KMS-11 (cell line): ENCODE measurements at regions not wholly inside any gene's neighbourhood (a gene's known extent, or its start where the extent isn't known, plus 50 kb on each side); places are given as distances from the start of the nearest gene placed in this dataset.

Source experiments
- H2AFZ ChIP-seq: fragments of 200-600 bp; sonication (generic); 2 replicates; pipeline ENCODE4 v1.6.1; 2016; ENCODE audit warnings: antibody characterized with exemption, mixed run types, low read depth
- H3K27ac ChIP-seq: fragments of 200-600 bp; sonication (generic); 2 replicates; pipeline ENCODE4 v1.6.1; 2016; ENCODE audit warnings: mild to moderate bottlenecking, mixed run types
- H3K27me3 ChIP-seq: fragments of 200-600 bp; sonication (generic); 2 replicates; pipeline ENCODE4 v1.6.1; 2017; ENCODE audit warnings: mild to moderate bottlenecking, low read depth, mixed run types, moderate library complexity; ENCODE audit not compliant: insufficient read depth
- H3K36me3 ChIP-seq: fragments of 200-600 bp; sonication (generic); 2 replicates; pipeline ENCODE4 v1.6.1; 2017; ENCODE audit warnings: mild to moderate bottlenecking, mixed run types; ENCODE audit not compliant: insufficient read depth
- H3K4me1 ChIP-seq: fragments of 200-600 bp; sonication (generic); 2 replicates; pipeline ENCODE4 v1.6.1; 2016; ENCODE audit warnings: mild to moderate bottlenecking, low read depth, mixed run types; ENCODE audit not compliant: poor library complexity, severe bottlenecking
- H3K4me2 ChIP-seq: fragments of 200-600 bp; sonication (generic); 2 replicates; pipeline ENCODE4 v1.7.0; 2016; ENCODE audit warnings: mild to moderate bottlenecking, mixed run types
- H3K4me3 ChIP-seq: fragments of 200-600 bp; sonication (generic); IDR thresholded peaks from 2 replicates; pipeline ENCODE4 v1.6.1; 2017; ENCODE audit warnings: low read depth, low read length, mixed read lengths; ENCODE audit not compliant: insufficient read depth
- H3K79me2 ChIP-seq: fragments of 200-600 bp; sonication (generic); 2 replicates; pipeline ENCODE4 v1.6.1; 2016; ENCODE audit warnings: low read depth, mixed run types; ENCODE audit not compliant: insufficient read depth
- H3K9ac ChIP-seq: fragments of 200-600 bp; sonication (generic); 2 replicates; pipeline ENCODE4 v1.6.1; 2016; ENCODE audit warnings: mild to moderate bottlenecking, mixed run types
- H4K20me1 ChIP-seq: fragments of 200-600 bp; sonication (generic); 2 replicates; pipeline ENCODE4 v1.6.1; 2016; ENCODE audit warnings: mild to moderate bottlenecking, mixed run types; ENCODE audit not compliant: insufficient read depth
- TF ChIP-seq, protein P1 (sequence below): fragments of 200-600 bp; sonication (generic); conservative IDR thresholded peaks from 2 replicates; pipeline ENCODE4 v1.6.1; 2017; ENCODE audit warnings: low read depth, mild to moderate bottlenecking, antibody characterized with exemption, low read length, moderate library complexity, mixed read lengths

DNA sequence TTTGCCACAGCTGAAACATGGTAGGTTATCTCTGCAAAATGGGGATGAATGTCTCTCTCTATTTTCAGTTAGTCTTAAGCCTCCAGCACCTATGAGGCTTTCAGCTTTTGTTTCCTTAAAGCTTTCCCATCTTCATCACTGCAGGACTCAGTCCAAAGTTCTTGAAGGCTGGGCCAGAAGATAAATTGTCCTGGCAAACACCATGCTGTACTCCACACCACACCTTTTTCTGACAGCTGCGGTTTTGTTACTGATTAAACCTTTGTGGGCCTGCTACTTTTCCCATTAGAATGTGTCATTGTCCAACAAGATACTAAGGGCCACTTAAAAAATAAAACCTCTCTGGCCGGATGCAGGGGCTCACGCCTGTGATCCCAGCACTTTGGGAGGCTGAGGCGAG lies 87.2 kb upstream of the A1CF start:
- Histone ChIP-seq H4K20me1 (no peaks in the 10 kb centered on the region), H3K9ac (no peak overlapping the region), H3K4me2 (no peak overlapping the region), H3K27me3 (no peaks in the 10 kb centered on the region), H3K4me1 (no peaks in the 10 kb centered on the region), H3K27ac (no peak overlapping the region), H3K79me2 (no peaks in the 10 kb centered on the region), H3K36me3 (no peaks in the 10 kb centered on the region), H2AFZ (no peak overlapping the region), H3K4me3 (no peak overlapping the region)
- TF ChIP-seq, protein P1, sequence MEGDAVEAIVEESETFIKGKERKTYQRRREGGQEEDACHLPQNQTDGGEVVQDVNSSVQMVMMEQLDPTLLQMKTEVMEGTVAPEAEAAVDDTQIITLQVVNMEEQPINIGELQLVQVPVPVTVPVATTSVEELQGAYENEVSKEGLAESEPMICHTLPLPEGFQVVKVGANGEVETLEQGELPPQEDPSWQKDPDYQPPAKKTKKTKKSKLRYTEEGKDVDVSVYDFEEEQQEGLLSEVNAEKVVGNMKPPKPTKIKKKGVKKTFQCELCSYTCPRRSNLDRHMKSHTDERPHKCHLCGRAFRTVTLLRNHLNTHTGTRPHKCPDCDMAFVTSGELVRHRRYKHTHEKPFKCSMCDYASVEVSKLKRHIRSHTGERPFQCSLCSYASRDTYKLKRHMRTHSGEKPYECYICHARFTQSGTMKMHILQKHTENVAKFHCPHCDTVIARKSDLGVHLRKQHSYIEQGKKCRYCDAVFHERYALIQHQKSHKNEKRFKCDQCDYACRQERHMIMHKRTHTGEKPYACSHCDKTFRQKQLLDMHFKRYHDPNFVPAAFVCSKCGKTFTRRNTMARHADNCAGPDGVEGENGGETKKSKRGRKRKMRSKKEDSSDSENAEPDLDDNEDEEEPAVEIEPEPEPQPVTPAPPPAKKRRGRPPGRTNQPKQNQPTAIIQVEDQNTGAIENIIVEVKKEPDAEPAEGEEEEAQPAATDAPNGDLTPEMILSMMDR = no peak

DNA sequence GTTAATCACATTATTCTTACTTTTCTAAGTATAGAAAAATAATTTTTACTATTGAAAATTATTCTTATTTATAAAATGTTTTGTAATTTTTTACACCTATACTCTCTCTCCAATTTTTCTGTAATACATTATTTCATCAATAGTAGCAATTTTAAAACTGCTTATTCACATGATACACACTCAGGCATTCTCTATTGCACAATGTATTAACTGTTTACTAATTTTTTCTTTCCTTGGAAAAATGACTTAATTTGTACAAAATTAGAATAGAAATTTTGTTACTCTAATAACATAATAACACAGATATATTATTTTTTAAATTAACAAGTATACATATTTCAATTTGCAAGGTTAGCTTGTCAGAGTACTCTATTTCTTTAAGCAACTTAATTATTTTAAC lies 92.9 kb upstream of the PRKG1 start:
- no peaks in the 10 kb centered on the region for H3K79me2 ChIP-seq
- no peak overlapping the region for H3K4me3 ChIP-seq
- no peak overlapping the region for H3K4me2 ChIP-seq
- no peak overlapping the region for H3K9ac ChIP-seq
- TF ChIP-seq, protein P1 = no peak
- no peaks in the 10 kb centered on the region for H3K36me3 ChIP-seq
- no peak overlapping the region for H2AFZ ChIP-seq
- no peak overlapping the region for H3K27ac ChIP-seq
- no peaks in the 10 kb centered on the region for H3K4me1 ChIP-seq
- H3K27me3 ChIP-seq = no peaks in the 10 kb centered on the region
- H4K20me1 ChIP-seq = no peaks in the 10 kb centered on the region

DNA sequence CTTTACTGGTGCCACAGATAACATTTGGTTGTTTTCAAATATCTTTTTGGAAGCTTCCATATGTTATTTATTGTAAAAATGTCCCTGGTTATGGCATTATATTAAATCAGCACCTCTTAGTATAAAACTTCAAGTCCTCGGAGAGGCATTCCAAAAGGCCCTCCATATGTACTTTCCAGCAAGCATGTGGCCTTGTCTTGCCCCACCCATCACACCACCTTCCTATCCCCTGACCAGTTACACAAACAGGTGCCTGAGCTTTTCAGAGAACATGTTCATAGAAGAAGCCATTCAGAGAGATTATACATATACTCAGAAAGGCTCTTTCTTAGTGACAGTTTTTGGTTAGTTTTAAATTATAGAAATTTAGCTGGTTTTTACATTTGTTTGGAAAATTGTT lies 92.4 kb upstream of the PRKG1 start:
- no peak overlapping the region for H2AFZ ChIP-seq
- no peaks in the 10 kb centered on the region for H3K27me3 ChIP-seq
- H3K79me2 ChIP-seq = no peaks in the 10 kb centered on the region
- no peaks in the 10 kb centered on the region for H3K4me1 ChIP-seq
- no peak overlapping the region for H3K27ac ChIP-seq
- TF ChIP-seq, protein P1 = no peak
- H3K36me3 ChIP-seq = no peaks in the 10 kb centered on the region
- H3K9ac ChIP-seq = no peak overlapping the region
- H3K4me3 ChIP-seq = no peak overlapping the region
- H4K20me1 ChIP-seq = no peaks in the 10 kb centered on the region
- no peak overlapping the region for H3K4me2 ChIP-seq

DNA sequence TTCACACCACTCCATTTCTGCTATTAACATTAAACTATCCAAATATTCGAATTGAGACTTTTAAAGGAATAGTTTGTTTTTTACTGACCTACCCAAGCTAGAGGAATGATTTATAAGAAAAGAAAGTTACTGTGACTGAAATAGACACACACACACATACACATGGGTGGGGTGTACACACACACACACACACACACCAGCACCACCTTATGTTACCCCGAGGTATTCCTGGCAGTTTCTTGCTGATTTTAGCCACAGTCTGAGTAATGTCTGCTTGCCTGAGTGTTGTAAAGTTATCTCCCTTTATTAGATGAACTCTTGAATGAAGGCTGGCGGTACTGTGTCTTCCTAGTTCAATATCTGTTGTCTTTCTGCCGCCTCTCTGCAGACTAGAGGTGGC lies 91.3 kb upstream of the PRKG1 start:
- Histone ChIP-seq H3K36me3 (no peaks in the 10 kb centered on the region), H4K20me1 (no peaks in the 10 kb centered on the region), H3K27me3 (no peaks in the 10 kb centered on the region), H3K27ac (no peak overlapping the region), H3K4me1 (no peaks in the 10 kb centered on the region), H3K9ac (no peak overlapping the region), H3K4me3 (no peak overlapping the region), H3K79me2 (no peaks in the 10 kb centered on the region), H2AFZ (no peak overlapping the region), H3K4me2 (no peak overlapping the region)
- TF ChIP-seq, protein P1 = no peak

DNA sequence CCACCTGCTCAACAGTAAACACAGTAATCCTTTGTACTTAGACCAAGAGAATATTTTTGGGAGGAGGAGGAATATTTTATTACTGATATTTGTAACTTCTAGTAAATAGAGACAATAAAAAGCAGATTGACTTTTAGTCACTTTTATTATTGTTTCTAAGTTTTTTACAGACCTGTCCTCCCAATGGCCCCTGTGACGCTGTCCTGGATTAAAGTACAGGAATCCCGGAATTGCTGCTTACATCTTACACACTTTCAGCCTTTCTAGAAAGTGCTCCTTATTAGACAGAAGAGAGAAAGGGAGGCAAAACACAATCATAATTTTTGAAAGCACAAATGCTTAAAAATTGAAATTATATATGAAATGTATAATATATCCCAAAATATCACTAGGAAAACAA lies 86.4 kb upstream of the PRKG1 start:
- Histone ChIP-seq H4K20me1 (no peaks in the 10 kb centered on the region), H3K27ac (no peak overlapping the region), H3K4me1 (no peaks in the 10 kb centered on the region), H2AFZ (no peak overlapping the region), H3K36me3 (no peaks in the 10 kb centered on the region), H3K79me2 (no peaks in the 10 kb centered on the region), H3K4me3 (no peak overlapping the region), H3K9ac (no peak overlapping the region), H3K27me3 (no peaks in the 10 kb centered on the region), H3K4me2 (no peak overlapping the region)
- TF ChIP-seq, protein P1 = no peak
